ENCODE measurements at regions not wholly inside any gene's neighbourhood (a gene's known extent, or its start where the extent isn't known, plus 50 kb on each side); places are given as distances from the start of the nearest gene placed in this dataset.

GRCh38 chr2:181818058-181818680 is 73.4 kb upstream of the ITPRID2 start:
- TF ChIP-seq POLR2A (IDR thresholded peaks at IDR 0.05; ENCODE audit: low read depth, low read length) (no peak), POLR2AphosphoS5 (IDR thresholded peaks at IDR 0.05; ENCODE audit: low read depth, low read length) (no peak), SPI1 (IDR thresholded peaks at IDR 0.05; ENCODE audit: low read depth, low read length) (no peak)

All from GM12891 (cell line).